ENCODE measurements at regions not wholly inside any gene's neighbourhood (a gene's known extent, or its start where the extent isn't known, plus 50 kb on each side); places are given as distances from the start of the nearest gene placed in this dataset.

GRCh38 chr12:60842181-60842580 is 1246.4 kb downstream of the SLC16A7 start (continued):
- TF ChIP-seq CHD7 (IDR thresholded peaks at IDR 0.05; ENCODE audit: insufficient replicate concordance, low read length) = no peak
- no peak for TF ChIP-seq BACH1 (IDR thresholded peaks at IDR 0.05; ENCODE audit: low read length)
- TF ChIP-seq SIRT6 (IDR thresholded peaks at IDR 0.05; ENCODE audit: low read length) = no peak
- TF ChIP-seq EP300 (IDR thresholded peaks at IDR 0.05; ENCODE audit: borderline replicate concordance in 1 of 2, low read depth in 2 of 2, low read length in 2 of 2) = no peak
- TF ChIP-seq CHD1 (IDR thresholded peaks at IDR 0.05; ENCODE audit: low read depth, low read length) = no peak
- no peak for TF ChIP-seq RFX5 (IDR thresholded peaks at IDR 0.05; ENCODE audit: borderline replicate concordance, low read depth, low read length)
- no peak for TF ChIP-seq TCF12 (IDR thresholded peaks at IDR 0.05; ENCODE audit: low read depth, low read length)
- no peak for TF ChIP-seq TBP (IDR thresholded peaks at IDR 0.05; ENCODE audit: low read depth, low read length)
- TF ChIP-seq ASH2L (IDR thresholded peaks at IDR 0.05; ENCODE audit: low read length) = no peak
- no peak for TF ChIP-seq FOSL1 (IDR thresholded peaks at IDR 0.05; ENCODE audit: insufficient read depth, low read depth, low read length)
